ENCODE measurements at regions not wholly inside any gene's neighbourhood (a gene's known extent, or its start where the extent isn't known, plus 50 kb on each side); places are given as distances from the start of the nearest gene placed in this dataset.
"Not testable (repeated sequence)": the region's sequence is repeated elsewhere in the genome, so short reads cannot be mapped to it uniquely, and the experiment has no call there.

DNA sequence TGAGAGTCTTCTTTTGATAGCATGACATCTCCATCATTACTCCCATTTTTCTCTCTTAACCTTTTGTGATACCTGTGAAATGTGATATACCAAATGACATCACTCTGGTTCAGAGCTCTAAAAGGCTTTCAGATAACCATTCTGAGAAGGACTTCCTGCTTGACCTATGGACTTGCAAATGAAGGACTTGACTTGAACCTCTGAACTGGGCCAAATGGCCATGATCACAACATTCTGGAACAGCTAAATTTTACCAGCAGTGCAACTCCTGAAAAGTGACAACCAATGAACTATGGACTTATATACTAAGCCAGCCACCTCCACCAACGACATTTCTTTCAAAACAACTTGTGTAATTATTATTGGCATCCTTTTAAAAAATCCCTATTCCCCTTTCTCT, 1085.8 kb upstream of the CITED2 start:
- Histone ChIP-seq H3K27ac (no peak overlapping the region), H3K4me1 (peaks cover 0 to 8% (median 0%) of the 10 kb centered on the region in 4 donors), H3K27me3 (no peaks in the 10 kb centered on the region), H3K36me3 (no peaks in the 10 kb centered on the region), H3K9me3 (no peaks in the 10 kb centered on the region), H3K4me3 (no peak overlapping the region)
- no peak for TF ChIP-seq POLR2A (IDR thresholded peaks at IDR 0.05)
- no peak for TF ChIP-seq CTCF (IDR thresholded peaks at IDR 0.05)
- no peak for DNase-seq

DNA sequence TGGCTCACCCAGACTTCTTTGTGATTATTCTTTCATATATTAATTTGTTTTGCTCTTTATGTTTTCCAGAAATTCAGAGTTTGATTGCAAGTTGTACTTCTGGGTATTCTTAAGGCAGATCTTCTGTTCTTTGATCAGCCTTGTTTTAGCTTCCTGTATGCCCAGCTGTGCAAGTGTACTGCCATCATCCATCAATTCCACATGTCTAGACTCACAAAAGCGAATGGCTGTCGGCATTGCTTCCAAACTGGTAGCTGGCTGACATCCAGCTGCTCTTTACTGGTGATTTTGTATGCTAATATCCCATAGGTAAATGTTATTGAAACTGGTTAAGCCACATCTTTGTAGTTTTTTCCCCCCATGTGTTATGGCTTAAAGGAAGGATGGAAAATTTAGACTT, 1084.8 kb upstream of the CITED2 start:
- Histone ChIP-seq H3K4me3 (no peak overlapping the region), H3K27ac (no peak overlapping the region), H3K27me3 (no peaks in the 10 kb centered on the region), H3K4me1 (peaks cover 0 to 8% (median 0%) of the 10 kb centered on the region in 4 donors), H3K36me3 (no peaks in the 10 kb centered on the region), H3K9me3 (no peaks in the 10 kb centered on the region)
- DNase-seq = no peak
- TF ChIP-seq POLR2A (IDR thresholded peaks at IDR 0.05) (no peak), CTCF (IDR thresholded peaks at IDR 0.05) (no peak)

DNA sequence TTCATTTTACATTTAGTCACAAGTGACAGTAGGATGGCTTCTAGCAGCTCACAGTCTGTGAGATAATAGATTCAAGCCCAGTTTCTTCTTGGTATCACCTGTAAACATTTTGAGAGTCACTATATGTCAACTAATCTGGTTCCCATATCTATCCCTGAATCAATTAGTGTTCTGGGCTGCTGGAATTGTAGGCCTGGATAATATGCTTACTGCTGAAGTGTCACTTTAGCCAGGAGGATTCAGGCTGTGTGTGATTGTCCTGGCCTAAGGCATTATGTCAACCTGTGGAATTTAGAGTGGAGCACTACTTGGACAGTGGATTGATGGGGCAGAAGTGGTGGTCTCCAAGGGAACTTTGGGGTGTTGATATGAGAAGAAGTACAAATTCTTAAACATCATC, 1071.8 kb upstream of the CITED2 start:
- Histone ChIP-seq H3K36me3 (no peaks in the 10 kb centered on the region), H3K27me3 (no peaks in the 10 kb centered on the region), H3K9me3 (no peaks in the 10 kb centered on the region), H3K4me3 (no peak overlapping the region), H3K4me1 (no peaks in the 10 kb centered on the region), H3K27ac (no peak overlapping the region)
- DNase-seq = no peak
- TF ChIP-seq POLR2A (IDR thresholded peaks at IDR 0.05) (no peak), CTCF (IDR thresholded peaks at IDR 0.05) (no peak)

DNA sequence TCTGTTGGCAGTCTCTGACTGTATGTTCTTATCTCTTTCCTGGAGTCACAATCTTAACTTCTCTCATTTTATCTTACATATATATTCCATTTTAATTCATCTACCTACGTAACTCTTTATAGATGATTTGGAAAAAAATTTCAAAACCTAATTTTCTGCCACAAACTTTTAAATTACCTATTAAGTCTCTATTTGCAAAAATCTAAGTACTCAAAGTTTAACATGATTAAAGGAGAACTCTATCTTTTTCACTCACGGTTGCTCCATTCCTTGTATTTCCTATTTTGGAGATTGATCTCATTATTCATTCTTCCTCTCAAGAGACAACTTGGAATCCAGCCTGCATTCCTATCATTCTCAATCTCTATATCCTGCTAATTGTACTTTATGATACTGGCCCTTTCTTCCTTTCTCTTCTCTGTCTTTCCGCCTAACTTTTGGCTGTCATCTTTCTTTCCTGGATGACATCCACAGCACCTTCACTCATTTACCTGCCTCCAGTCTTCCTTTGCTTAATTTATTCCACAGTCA, 1071.1 kb upstream of the CITED2 start:
- DNase-seq = no peak
- Histone ChIP-seq H3K4me1 (no peaks in the 10 kb centered on the region), H3K9me3 (no peaks in the 10 kb centered on the region), H3K27ac (no peak overlapping the region), H3K27me3 (no peaks in the 10 kb centered on the region), H3K4me3 (no peak overlapping the region), H3K36me3 (no peaks in the 10 kb centered on the region)
- no peak for TF ChIP-seq POLR2A (IDR thresholded peaks at IDR 0.05)
- TF ChIP-seq CTCF (IDR thresholded peaks at IDR 0.05) = no peak

DNA sequence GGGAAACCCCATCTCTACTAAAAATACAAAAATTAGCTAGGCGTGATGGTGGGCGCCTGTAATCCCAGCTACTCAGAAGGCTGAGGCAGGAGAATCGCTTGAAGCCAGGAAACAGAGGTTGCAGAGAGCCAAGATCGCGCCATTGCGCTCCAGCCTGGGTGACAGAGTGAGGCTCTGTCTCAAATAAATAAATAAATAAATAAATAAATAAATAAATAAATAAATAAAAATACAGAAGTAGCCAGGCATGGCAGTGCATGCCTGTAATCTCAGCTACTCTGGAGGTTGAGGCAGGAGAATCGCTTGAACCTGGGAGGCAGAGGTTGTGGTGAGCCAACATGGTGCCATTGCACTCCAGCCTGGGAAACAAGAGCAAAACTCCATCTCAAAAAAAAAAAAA, 1068.7 kb upstream of the CITED2 start:
- not testable (repeated sequence) for H3K36me3 ChIP-seq, H3K4me1 ChIP-seq, H3K27ac ChIP-seq, H3K27me3 ChIP-seq, H3K4me3 ChIP-seq, H3K9me3 ChIP-seq, DNase-seq

DNA sequence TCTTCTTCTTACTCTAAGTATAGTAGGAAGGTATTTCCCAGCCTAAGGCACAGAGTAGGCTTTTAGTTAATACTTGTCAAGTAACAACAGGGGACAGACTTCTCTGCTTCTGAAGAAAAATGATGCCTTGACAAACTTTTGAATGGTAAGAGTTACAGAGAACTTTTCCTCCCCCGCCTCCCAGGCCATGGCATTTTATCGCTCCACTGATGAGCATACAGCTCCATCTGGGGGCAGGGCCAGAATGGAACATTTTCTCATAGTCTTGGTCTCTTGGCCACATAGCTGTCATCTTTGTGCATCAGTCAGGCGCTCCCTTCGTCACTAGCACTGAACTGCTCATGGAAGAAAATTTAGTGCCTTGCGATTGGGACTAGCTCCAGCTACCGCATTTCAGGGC, 1066.8 kb upstream of the CITED2 start:
- Histone ChIP-seq H3K9me3 (no peaks in the 10 kb centered on the region), H3K4me3 (no peak overlapping the region), H3K36me3 (no peaks in the 10 kb centered on the region), H3K27ac (no peak overlapping the region), H3K4me1 (no peaks in the 10 kb centered on the region), H3K27me3 (no peaks in the 10 kb centered on the region)
- TF ChIP-seq POLR2A (IDR thresholded peaks at IDR 0.05) (no peak), CTCF (IDR thresholded peaks at IDR 0.05) (peak in 4 of 6 experiments; percentile 35 to 55 (median 50))
- peak in 1 of 3 donors; percentile 68 for DNase-seq

Measured in Peyer's patch (tissue), 4 donors.